Hepatocyte (in vitro differentiated cells): ENCODE measurements at regions not wholly inside any gene's neighbourhood (a gene's known extent, or its start where the extent isn't known, plus 50 kb on each side); places are given as distances from the start of the nearest gene placed in this dataset.

Experiments used
- EZH2 ChIP-seq: fragments of 200-600 bp; sonication (generic); IDR thresholded peaks from 2 replicates; pipeline ENCODE4 v1.6.1; 2016; ENCODE audit warnings: antibody characterized with exemption, mild to moderate bottlenecking, borderline replicate concordance
- TF ChIP-seq, protein P1 (sequence below): fragments of 200-600 bp; sonication (generic); IDR thresholded peaks from 2 replicates; pipeline ENCODE4 v1.5.1; 2016; ENCODE audit warnings: antibody characterized with exemption, mild to moderate bottlenecking; ENCODE audit not compliant: poor library complexity

DNA sequence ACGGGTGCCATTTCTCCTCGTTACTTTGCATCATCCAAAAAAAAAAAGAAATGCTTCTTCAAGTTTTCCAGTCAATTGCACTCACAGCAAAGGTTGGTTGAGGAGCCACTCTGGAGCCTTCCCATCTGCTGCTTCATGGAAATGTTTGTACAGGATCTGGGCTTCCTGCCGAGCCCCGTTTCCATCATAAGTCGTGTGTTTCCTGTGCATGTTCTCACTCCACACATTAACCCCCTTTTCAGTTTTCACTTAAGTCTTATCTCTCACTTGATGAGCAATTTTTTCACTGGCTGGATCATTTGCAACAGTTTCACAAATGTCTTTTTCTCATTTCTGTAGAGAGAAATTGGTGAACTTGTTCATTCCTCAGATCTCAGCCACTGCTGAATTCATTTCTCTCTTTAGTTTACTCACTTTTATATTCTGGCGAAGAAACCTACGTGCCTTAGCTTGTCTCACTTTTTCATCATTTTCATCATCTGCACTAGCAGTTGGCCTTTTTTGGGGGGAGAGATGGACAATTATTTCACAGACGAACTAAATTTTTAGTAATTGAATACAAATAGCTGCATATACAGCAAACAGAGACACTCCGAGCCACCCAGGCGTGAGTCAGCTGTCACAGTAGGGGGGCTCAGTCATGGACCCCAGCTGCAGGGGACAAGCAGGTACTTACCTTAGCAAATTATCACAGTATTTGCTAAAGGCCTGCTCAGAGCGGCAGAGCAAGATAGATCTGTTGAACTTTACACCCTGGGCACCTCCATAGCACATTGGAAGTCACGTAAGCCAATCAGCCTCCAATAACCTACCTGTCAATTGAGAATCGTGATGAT is 750.8 kb upstream of the ID2 start:
- TF ChIP-seq, protein P1, sequence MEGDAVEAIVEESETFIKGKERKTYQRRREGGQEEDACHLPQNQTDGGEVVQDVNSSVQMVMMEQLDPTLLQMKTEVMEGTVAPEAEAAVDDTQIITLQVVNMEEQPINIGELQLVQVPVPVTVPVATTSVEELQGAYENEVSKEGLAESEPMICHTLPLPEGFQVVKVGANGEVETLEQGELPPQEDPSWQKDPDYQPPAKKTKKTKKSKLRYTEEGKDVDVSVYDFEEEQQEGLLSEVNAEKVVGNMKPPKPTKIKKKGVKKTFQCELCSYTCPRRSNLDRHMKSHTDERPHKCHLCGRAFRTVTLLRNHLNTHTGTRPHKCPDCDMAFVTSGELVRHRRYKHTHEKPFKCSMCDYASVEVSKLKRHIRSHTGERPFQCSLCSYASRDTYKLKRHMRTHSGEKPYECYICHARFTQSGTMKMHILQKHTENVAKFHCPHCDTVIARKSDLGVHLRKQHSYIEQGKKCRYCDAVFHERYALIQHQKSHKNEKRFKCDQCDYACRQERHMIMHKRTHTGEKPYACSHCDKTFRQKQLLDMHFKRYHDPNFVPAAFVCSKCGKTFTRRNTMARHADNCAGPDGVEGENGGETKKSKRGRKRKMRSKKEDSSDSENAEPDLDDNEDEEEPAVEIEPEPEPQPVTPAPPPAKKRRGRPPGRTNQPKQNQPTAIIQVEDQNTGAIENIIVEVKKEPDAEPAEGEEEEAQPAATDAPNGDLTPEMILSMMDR: no peak
- TF ChIP-seq EZH2: no peak
